ENCODE measurements at regions not wholly inside any gene's neighbourhood (a gene's known extent, or its start where the extent isn't known, plus 50 kb on each side); places are given as distances from the start of the nearest gene placed in this dataset.

DNA sequence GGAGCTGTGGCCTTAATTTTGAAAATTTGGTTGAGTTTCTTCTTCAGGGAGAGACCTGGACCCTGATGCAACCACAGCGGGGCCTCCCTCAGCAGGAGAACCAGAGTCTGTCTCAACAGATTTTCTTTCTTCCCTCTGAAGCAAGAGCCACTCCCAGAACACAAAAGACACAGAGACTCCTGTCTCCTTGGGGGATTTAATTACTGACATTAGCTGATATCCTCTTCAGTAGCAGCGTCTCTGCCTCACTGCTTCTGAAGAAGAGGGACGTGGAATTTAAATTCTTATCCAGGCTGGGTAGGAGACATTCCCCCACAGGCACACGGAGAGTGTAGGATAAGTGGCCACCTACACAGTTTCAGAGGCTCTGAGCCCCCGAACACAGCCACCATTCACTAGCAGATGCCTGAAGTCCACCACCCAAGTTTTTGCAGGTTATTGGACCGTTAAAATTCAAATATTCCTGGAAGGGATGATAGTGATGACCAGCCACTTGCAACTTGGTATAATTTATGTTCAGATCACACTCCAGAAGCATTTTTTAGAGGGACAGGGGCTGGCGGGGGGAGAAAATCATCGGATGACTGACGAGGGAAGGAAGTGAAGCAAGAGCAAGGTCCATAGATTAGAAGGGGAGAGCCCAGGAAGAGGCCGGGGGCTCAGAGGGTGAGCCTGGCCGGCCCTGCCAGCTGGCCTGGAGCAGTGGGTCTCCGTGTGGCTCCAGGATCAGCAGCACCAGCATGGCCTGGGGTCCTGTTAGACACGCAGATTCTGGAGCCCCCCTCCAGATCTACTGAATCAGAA, 109.7 kb downstream of the BDH1 start:
- no peak for TF ChIP-seq SUZ12 (IDR thresholded peaks at IDR 0.05)
- no peak for TF ChIP-seq TARDBP (IDR thresholded peaks at IDR 0.05)
- TF ChIP-seq, protein P1, sequence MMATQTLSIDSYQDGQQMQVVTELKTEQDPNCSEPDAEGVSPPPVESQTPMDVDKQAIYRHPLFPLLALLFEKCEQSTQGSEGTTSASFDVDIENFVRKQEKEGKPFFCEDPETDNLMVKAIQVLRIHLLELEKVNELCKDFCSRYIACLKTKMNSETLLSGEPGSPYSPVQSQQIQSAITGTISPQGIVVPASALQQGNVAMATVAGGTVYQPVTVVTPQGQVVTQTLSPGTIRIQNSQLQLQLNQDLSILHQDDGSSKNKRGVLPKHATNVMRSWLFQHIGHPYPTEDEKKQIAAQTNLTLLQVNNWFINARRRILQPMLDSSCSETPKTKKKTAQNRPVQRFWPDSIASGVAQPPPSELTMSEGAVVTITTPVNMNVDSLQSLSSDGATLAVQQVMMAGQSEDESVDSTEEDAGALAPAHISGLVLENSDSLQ (IDR thresholded peaks at IDR 0.05) = no peak
- TF ChIP-seq FOXM1 (IDR thresholded peaks at IDR 0.05; ENCODE audit: borderline replicate concordance) = no peak
- no peak for TF ChIP-seq NFRKB (IDR thresholded peaks at IDR 0.05)
- TF ChIP-seq FOXA1 (IDR thresholded peaks at IDR 0.05) = no peak
- TF ChIP-seq CTBP1 (IDR thresholded peaks at IDR 0.05; ENCODE audit: borderline replicate concordance) = no peak
- no peak for TF ChIP-seq SP1 (IDR thresholded peaks at IDR 0.05)
- no peak for TF ChIP-seq ARNT (IDR thresholded peaks at IDR 0.05)
- no peak for TF ChIP-seq ELF4 (IDR thresholded peaks at IDR 0.05)

All from HEK293T (cell line).